Stomach (tissue), 4 donors: ENCODE measurements at regions not wholly inside any gene's neighbourhood (a gene's known extent, or its start where the extent isn't known, plus 50 kb on each side); places are given as distances from the start of the nearest gene placed in this dataset.

Experiments
- POLR2A ChIP-seq, 4 donors: fragments of 450-650 bp; IDR thresholded peaks; one replicate each; pipeline ENCODE4 v1.6.1; 2016; ENCODE audit warnings: antibody characterized with exemption in 4 of 4, control low read depth in 2 of 4, mild to moderate bottlenecking in 1 of 4, moderate library complexity in 1 of 4
- POLR2AphosphoS5 ChIP-seq, 3 donors: sonication (generic); formaldehyde crosslinking; IDR thresholded peaks; one replicate each; pipeline ENCODE4 v1.6.1; 2016; ENCODE audit warnings: antibody characterized with exemption in 3 of 3
- TF ChIP-seq, protein P1 (sequence below), 7 experiments: fragments of 450-650 bp in 4 of 7; fragments of 200-600 bp in 3 of 7; sonication (generic) in 3 of 7; IDR thresholded peaks; one replicate each; pipeline ENCODE4 v1.5.1; 2016 to 2019; ENCODE audit warnings: antibody characterized with exemption in 7 of 7, control low read depth in 2 of 7, mild to moderate bottlenecking in 1 of 7

DNA sequence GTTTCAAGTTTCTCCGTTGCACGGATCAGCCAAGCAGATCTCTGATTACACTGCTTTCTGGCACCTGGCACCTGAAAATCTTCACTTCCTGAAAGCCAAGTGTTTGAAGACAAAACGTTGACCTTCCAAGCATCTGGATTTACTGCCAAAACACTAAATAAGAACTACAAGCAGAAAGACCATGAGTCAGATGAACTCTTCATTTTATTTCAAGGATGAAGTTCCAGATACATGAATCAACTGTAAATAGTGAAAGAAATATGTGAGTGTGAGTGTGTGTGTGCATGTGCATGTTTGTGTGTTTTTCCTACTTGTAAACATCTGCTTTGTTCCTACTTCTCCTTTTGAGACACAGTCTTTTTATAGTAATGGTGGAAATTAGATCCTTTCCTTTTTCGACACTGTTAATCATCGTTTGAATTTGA lies 60.0 kb upstream of the DTNA start:
- TF ChIP-seq, protein P1, sequence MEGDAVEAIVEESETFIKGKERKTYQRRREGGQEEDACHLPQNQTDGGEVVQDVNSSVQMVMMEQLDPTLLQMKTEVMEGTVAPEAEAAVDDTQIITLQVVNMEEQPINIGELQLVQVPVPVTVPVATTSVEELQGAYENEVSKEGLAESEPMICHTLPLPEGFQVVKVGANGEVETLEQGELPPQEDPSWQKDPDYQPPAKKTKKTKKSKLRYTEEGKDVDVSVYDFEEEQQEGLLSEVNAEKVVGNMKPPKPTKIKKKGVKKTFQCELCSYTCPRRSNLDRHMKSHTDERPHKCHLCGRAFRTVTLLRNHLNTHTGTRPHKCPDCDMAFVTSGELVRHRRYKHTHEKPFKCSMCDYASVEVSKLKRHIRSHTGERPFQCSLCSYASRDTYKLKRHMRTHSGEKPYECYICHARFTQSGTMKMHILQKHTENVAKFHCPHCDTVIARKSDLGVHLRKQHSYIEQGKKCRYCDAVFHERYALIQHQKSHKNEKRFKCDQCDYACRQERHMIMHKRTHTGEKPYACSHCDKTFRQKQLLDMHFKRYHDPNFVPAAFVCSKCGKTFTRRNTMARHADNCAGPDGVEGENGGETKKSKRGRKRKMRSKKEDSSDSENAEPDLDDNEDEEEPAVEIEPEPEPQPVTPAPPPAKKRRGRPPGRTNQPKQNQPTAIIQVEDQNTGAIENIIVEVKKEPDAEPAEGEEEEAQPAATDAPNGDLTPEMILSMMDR (IDR thresholded peaks at IDR 0.05), result no peak
- TF ChIP-seq POLR2A (IDR thresholded peaks at IDR 0.05) (no peak), POLR2AphosphoS5 (IDR thresholded peaks at IDR 0.05) (peak in 1 of 3 donors; percentile 56)
